HG03469 (cell line): ENCODE measurements at regions not wholly inside any gene's neighbourhood (a gene's known extent, or its start where the extent isn't known, plus 50 kb on each side); places are given as distances from the start of the nearest gene placed in this dataset.

Source experiments
- ATAC-seq: cut with Tn5 transposase; IDR thresholded peaks from one replicate; pipeline ENCODE4 v1.9.1; 2021; ENCODE audit warnings: mild to moderate bottlenecking, moderate library complexity, moderate number of reproducible peaks; ENCODE audit not compliant: unreplicated experiment

DNA sequence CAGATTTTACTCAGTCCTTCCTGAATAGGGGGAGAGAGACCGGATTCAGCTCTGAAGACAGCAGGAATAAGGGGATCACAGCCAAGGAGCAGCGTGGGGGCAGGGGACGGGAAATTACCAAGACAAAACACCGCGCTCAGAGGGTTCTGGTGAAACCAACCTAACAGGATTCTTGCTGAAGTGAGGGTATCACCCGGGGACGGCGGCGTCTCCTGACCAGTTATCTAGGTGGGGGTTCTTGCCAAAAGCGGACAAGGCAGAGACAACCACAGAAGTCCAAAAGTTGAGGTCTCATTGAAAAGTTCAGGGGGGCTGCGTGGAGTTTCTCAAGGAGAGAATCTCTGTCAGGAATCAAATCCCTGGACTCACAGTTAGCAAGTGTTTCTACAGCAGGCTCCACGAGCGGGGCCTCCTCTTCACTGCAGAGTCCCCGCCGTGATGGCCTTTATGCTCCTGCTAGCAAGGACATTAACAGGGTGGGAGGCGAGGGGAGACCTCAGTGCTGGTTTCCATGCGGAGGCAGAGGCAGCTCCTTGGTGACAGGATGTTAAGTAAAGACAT is 291.0 kb downstream of the BRD1 start:
- ATAC-seq, result no peak

DNA sequence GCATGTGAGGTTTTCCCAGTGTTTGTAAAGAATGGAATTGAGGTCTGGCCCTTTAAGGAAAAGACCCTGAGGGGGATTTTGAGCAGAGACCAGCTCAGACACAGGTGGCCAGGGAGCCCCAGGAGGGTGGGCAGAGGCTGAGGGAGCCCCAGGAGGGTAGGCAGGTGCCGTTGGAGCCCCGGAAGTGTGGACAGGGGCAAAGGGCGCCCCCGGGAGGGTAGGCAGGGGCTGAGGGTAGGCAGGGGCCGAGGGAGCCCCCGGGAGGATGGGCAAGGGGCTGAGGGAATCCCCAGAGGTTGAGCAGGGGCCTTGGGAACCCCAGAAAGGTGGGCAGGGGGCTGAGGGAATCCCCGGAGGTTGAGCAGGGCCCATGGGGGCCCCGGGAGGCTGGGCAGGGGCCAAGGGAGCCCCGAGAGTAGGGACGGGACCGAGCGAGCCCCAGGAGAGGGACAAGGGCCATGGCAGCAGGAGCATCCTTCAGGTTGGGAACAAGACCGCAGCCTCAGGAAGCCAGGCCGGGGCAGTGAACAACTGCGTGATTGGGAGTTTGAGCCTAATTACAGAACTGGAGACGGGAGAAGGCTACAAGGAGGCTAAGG is 292.0 kb downstream of the BRD1 start:
- ATAC-seq, result no peak

- no peak for ATAC-seq
Observed at GRCh38 chr22:49535126-49535525, 292.5 kb downstream of the BRD1 start.

- ATAC-seq, result no peak
Observed at GRCh38 chr22:49534386-49534785, 293.3 kb downstream of the BRD1 start.

DNA sequence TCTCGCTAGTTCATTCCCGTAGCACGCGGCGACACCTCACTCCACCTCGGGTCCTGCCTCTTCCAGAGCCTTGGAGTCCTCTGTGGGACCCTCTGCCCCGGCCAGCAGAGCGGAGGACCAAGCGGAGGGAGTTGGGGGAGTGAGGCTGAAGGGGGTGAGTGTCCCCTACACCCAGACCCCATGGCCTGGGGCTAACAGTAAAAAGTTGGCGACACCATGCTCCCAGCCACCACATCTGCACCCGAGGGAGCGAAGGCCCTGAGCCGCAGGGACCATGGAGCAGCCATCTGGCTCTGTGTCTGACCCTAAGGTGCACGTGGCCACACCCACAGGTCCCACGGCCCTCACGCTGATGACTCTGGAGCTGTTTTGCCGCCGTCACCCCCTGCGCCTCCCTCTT is 293.8 kb downstream of the BRD1 start:
- no peak for ATAC-seq

DNA sequence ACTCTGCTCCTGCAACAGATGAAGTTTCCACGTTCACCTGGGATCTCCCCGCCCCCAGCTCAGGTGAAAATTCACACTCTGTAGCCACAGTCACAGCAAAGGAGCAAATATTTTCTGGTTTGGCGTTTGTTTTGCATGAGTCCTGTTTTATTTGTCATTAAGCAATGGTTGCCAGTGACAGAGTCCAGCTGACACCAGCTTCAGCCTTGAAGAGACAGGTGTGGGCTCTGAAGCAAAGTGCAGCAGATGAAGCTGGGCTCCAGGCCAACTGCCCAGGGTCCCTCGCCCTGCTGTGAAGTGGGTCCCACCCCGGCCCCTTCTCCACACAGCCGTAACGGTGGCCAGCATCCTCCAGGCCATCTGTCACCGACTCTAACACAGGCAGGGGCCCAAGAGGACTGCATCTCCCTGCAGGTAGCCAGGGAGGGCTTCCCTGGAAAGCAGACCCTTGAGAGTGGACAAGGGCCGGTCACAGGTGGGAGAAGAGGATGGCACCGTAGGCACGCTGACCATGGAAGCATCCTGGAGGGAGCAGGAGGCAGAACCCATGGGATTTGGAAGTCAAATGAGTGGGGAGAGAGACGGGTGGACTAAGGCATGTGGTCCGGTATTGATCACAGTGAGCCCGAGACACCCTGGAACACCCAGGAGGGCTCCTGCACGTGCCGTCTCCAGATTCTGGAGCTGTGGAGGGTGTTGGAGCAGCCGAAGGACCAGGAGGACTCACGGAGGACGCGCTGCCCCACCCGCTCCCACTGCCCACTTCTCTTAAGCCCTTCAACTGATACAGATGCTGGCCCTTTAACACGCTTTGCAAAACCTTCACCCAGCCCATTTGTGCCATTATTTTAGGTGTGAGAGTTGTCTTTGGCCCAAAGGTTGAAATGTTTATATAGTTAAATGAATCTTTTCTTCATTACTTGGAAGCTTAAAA is 294.5 kb downstream of the BRD1 start:
- no peak for ATAC-seq

DNA sequence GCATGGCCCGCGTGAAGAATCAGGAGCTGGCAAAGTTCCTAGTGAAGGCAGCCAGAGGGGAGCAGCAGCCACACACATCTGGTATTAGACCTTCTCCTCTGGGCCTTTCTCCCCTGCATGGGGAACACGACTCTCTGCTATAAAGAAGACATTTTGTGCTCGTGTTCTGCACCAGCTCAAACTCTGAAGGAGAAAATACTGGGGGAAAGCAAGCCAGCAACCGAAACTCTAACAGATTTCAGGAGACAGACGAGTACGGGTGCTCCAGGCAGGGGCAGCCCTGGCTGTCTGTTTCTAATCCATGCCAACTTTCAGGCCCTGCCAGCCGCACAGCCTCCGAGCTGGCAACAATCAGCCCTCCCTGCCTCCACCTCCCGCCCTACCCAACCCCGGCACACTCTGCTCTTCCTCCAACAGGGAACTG is 296.3 kb downstream of the BRD1 start:
- ATAC-seq, result no peak

- ATAC-seq, result no peak
Observed at GRCh38 chr22:49530671-49531367, 296.9 kb downstream of the BRD1 start.

DNA sequence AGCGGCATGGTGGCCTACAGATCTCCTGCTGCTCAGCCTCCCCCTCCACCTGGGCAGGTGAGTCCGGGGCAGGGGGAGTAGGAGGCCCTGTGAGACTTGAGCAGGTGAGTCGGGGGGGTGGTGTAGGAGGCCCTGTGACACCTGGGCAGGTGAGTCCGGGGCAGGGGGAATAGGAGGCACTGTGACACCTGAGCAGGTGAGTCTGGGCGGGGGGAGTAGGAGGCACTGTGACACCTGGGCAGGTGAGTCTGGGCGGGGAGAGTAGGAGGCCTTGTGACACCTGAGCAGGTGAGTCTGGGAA is 299.3 kb downstream of the BRD1 start:
- no peak for ATAC-seq

- no peak for ATAC-seq
Observed at GRCh38 chr22:49527611-49528419, 299.9 kb downstream of the BRD1 start.

- no peak for ATAC-seq
Observed at GRCh38 chr22:49525801-49526535, 301.7 kb downstream of the BRD1 start.

- ATAC-seq, result no peak
Observed at GRCh38 chr22:49525360-49525759, 302.3 kb downstream of the BRD1 start.

- ATAC-seq, result no peak
Observed at GRCh38 chr22:49524362-49524761, 303.3 kb downstream of the BRD1 start.

- no peak for ATAC-seq
Observed at GRCh38 chr22:49523374-49524008, 304.2 kb downstream of the BRD1 start.

DNA sequence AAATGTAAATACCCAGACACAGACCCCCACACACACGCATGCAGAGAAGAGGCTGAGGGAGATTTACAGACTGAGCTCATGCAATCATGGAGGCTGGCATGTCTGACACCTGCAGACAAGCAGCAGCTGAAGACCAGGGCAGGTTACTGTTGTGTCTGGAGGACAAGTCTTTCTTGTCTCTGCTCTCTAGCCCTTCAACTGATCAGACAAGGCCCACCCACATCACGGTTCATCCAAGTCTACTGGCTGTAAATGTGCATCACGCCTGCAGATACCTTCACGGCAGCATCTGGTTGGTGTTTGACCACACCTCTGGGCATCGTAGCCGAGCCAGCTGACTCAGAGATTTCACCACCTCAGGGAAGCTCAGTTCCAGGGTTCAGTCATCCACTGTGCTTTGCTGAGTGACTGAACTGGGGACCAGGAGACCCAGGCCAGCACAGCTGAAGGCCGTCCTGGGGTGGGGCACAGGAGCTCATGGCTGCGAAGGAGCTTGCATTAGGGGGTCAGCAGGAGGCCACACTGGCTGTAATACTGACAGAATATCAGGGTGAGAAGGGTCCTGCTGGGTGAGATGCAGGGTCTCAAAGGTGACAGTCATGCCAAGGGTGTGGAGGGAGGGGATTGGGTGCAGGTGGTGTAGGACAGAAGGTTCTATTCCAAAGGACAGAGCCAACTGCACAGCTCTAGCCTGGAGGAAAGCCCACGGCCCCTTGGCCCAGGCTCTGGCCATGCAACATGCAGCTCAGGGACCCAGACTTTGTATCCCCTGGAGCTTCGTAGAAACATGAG is 304.9 kb downstream of the BRD1 start:
- no peak for ATAC-seq

GRCh38 chr22:49521787-49522224 is 305.9 kb downstream of the BRD1 start:
- ATAC-seq, result no peak

GRCh38 chr22:49519117-49519737 is 308.4 kb downstream of the BRD1 start:
- ATAC-seq, result no peak

- ATAC-seq, result no peak
Observed at GRCh38 chr22:49518436-49518970, 309.2 kb downstream of the BRD1 start.
